Activated gamma-delta T cell treated with Interleukin-2 at 50 U/mL for 16 hours (primary cell): ENCODE measurements at regions not wholly inside any gene's neighbourhood (a gene's known extent, or its start where the extent isn't known, plus 50 kb on each side); places are given as distances from the start of the nearest gene placed in this dataset.
"Not testable (repeated sequence)": the region's sequence is repeated elsewhere in the genome, so short reads cannot be mapped to it uniquely, and the experiment has no call there.

Experiments used
- DNase-seq: peaks from one replicate; pipeline ENCODE4 v3.0.0-alpha.2; 2020

GRCh38 chr9:21533597-21533996 is 51.5 kb upstream of the IFNE start:
- DNase-seq = no peak

GRCh38 chr9:21535396-21535795 is 53.3 kb upstream of the IFNE start:
- DNase-seq = no peak

GRCh38 chr9:21542787-21543186 is 60.7 kb upstream of the IFNE start:
- no peak for DNase-seq

- DNase-seq = no peak
Observed at GRCh38 chr9:21543187-21543586, 61.1 kb upstream of the IFNE start.

- not testable (repeated sequence) for DNase-seq
Observed at GRCh38 chr9:21543816-21544215, 61.7 kb upstream of the IFNE start.

- no peak for DNase-seq
Observed at GRCh38 chr9:21546949-21547348, 64.8 kb upstream of the IFNE start.

GRCh38 chr9:21549251-21549765 is 67.2 kb upstream of the IFNE start:
- DNase-seq = no peak

- no peak for DNase-seq
Observed at GRCh38 chr9:21549890-21550289, 67.8 kb upstream of the IFNE start.

GRCh38 chr9:21550392-21550791 is 68.3 kb upstream of the IFNE start:
- DNase-seq = no peak

- DNase-seq = no peak
Observed at GRCh38 chr9:21551401-21551800, 69.3 kb upstream of the IFNE start.

- no peak for DNase-seq
Observed at GRCh38 chr9:21552244-21553170, 70.4 kb upstream of the IFNE start.

- DNase-seq = no peak
Observed at GRCh38 chr9:21553441-21553840, 71.3 kb upstream of the IFNE start.

- DNase-seq = no peak
Observed at GRCh38 chr9:21554813-21555212, 72.7 kb upstream of the IFNE start.

GRCh38 chr9:21555911-21556310 is 73.8 kb upstream of the IFNE start:
- no peak for DNase-seq

- DNase-seq = no peak
Observed at GRCh38 chr9:21556581-21557427, 74.7 kb upstream of the IFNE start.

- DNase-seq = no peak
Observed at GRCh38 chr9:21557428-21557768, 75.3 kb upstream of the IFNE start.

- DNase-seq = no peak
Observed at GRCh38 chr9:21558079-21558478, 76.0 kb upstream of the IFNE start.

- no peak for DNase-seq
Observed at GRCh38 chr9:21558615-21559401, 76.7 kb upstream of the IFNE start.

GRCh38 chr9:21559402-21560280 is 77.5 kb upstream of the IFNE start:
- peak; percentile 38 for DNase-seq

GRCh38 chr9:21560281-21560745 is 78.2 kb upstream of the IFNE start:
- DNase-seq = no peak

GRCh38 chr9:21561502-21561901 is 79.4 kb upstream of the IFNE start:
- DNase-seq = no peak

GRCh38 chr9:21564175-21564574 is 82.1 kb upstream of the IFNE start:
- DNase-seq = no peak
